Keratinocyte (primary cell): ENCODE measurements at regions not wholly inside any gene's neighbourhood (a gene's known extent, or its start where the extent isn't known, plus 50 kb on each side); places are given as distances from the start of the nearest gene placed in this dataset.

Experiments
- DNase-seq: peaks from one replicate; pipeline ENCODE4 v3.0.0-alpha.2; 2011; ENCODE audit warnings: low read depth, missing footprints, low spot score
- FAIRE-seq: peaks from 2 replicates; lab custom pipeline; 2011; peaks lifted over from hg19 to GRCh38; lab: Jason Lieb, UNC
- H2AFZ ChIP-seq: 2 replicates; pipeline ENCODE4 v1.6.0; 2012; ENCODE audit warnings: low read length, control low read depth, inconsistent platforms; ENCODE audit not compliant: control insufficient read depth
- H3K27ac ChIP-seq: 2 replicates; pipeline ENCODE4 v1.5.1; 2011; ENCODE audit warnings: low read length; ENCODE audit not compliant: control insufficient read depth, insufficient read depth
- H3K27me3 ChIP-seq: 3 replicates; pipeline ENCODE4 v1.6.0; 2011; ENCODE audit warnings: low read length; ENCODE audit not compliant: control insufficient read depth, insufficient read depth; ENCODE audit errors: extremely low read depth
- H3K36me3 ChIP-seq, 2 experiments: 2 replicates in 1 of 2; 3 replicates in 1 of 2; pipeline ENCODE4 v1.5.1; 2011; ENCODE audit warnings: low read length in 2 of 2, mild to moderate bottlenecking in 1 of 2; ENCODE audit not compliant: control insufficient read depth in 2 of 2, insufficient read depth in 2 of 2; ENCODE audit errors: extremely low read depth in 1 of 2
- H3K4me1 ChIP-seq: 3 replicates; pipeline ENCODE4 v1.5.1; 2011; ENCODE audit warnings: low read length; ENCODE audit not compliant: control insufficient read depth, insufficient read depth; ENCODE audit errors: extremely low read depth
- H3K4me2 ChIP-seq: 3 replicates; pipeline ENCODE4 v1.6.0; 2011; ENCODE audit warnings: low read depth, low read length; ENCODE audit not compliant: control insufficient read depth, insufficient read depth; ENCODE audit errors: extremely low read depth
- H3K4me3 ChIP-seq, 3 experiments: fragments of 200-600 bp in 1 of 3; sonication (generic) in 1 of 3; 2 replicates in 2 of 3; 3 replicates in 1 of 3; pipeline ENCODE4 v1.5.1; 2011 to 2016; ENCODE audit warnings: low read length in 3 of 3, mild to moderate bottlenecking in 3 of 3, control low read depth in 2 of 3, inconsistent platforms in 1 of 3, low read depth in 1 of 3, mixed read lengths in 1 of 3, mixed run types in 1 of 3, moderate library complexity in 1 of 3; ENCODE audit not compliant: control insufficient read depth in 2 of 3, insufficient read depth in 2 of 3; ENCODE audit errors: extremely low read depth in 1 of 3
- H3K79me2 ChIP-seq: 2 replicates; pipeline ENCODE4 v1.6.0; 2012; ENCODE audit warnings: low read length; ENCODE audit not compliant: control insufficient read depth, insufficient read depth
- H3K9ac ChIP-seq: 3 replicates; pipeline ENCODE4 v1.6.0; 2011; ENCODE audit warnings: low read length; ENCODE audit not compliant: control insufficient read depth, insufficient read depth; ENCODE audit errors: extremely low read depth
- H3K9me1 ChIP-seq: 3 replicates; pipeline ENCODE4 v1.6.0; 2011; ENCODE audit warnings: low read length; ENCODE audit not compliant: control insufficient read depth, insufficient read depth; ENCODE audit errors: extremely low read depth
- H3K9me3 ChIP-seq: 2 replicates; pipeline ENCODE4 v1.5.1; 2012; ENCODE audit warnings: low read depth, low read length; ENCODE audit not compliant: control insufficient read depth
- H4K20me1 ChIP-seq: 3 replicates; pipeline ENCODE4 v1.6.0; 2011; ENCODE audit warnings: low read length; ENCODE audit not compliant: control insufficient read depth, insufficient read depth; ENCODE audit errors: extremely low read depth
- EZH2 ChIP-seq: IDR thresholded peaks from one replicate; pipeline ENCODE4 v1.6.1; 2012; ENCODE audit warnings: inconsistent platforms, mild to moderate bottlenecking, low read length, moderate library complexity
- dilution Hi-C: fragments of 300-500 bp; cut with MboI; formaldehyde crosslinking; loops from one replicate; pipeline ENCODE4 v1.7.0; 2020; ENCODE audit warnings: low sequenced_read_pairs; ENCODE audit not compliant: extremely low pct_ligation_motif_present
- small RNA-seq, 3 experiments: library from RNA; depleted of rRNA; stranded (forward); fragments of <200 nt; gene quantifications; one replicate each; pipeline ENCODE3, GENCODE V24; 2012; ENCODE audit warnings: low read depth in 3 of 3, low replicate concordance in 1 of 3; ENCODE audit not compliant: insufficient read length in 3 of 3
- TF ChIP-seq, protein P1 (sequence below), 3 experiments: IDR thresholded peaks in 1 of 3; conservative IDR thresholded peaks in 1 of 3; optimal IDR thresholded peaks in 1 of 3; 2 replicates in 2 of 3; 3 replicates in 1 of 3; pipeline versions ENCODE3 to v1.5.1; 2011; ENCODE audit warnings: low read length in 3 of 3, mild to moderate bottlenecking in 3 of 3, moderate library complexity in 2 of 3, control low read depth in 1 of 3, inconsistent platforms in 1 of 3; ENCODE audit not compliant: insufficient read depth in 2 of 3; ENCODE audit errors: extremely low read depth in 1 of 3

DNA sequence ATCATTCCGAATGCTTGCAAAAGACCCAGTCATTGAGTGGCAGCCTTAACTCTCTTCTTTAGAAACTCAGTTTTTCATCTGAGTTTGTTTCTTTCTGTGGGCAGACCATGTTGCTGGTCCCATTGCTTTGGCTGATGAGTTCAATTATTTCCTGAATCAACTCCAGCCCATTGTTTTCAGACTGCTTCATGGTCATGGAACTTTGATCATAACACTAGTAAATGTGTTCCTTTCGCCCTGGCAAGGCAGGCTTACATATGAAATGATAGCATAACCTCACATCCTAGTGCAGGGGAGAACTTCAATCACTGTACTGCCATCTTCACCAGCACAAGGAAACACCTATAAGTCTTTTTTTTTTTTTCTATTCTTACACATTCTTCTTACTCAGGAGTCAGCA, 50.0 kb upstream of the DUSP10 start:
- FAIRE-seq (no peak), DNase-seq (no peak)
- Histone ChIP-seq H3K9me1 (no peaks in the 10 kb centered on the region), H3K36me3 (no peaks in the 10 kb centered on the region), H3K27ac (no peak overlapping the region), H3K9me3 (no peaks in the 10 kb centered on the region), H3K79me2 (no peaks in the 10 kb centered on the region), H3K4me1 (no peaks in the 10 kb centered on the region), H4K20me1 (no peaks in the 10 kb centered on the region), H3K27me3 (no peaks in the 10 kb centered on the region), H3K4me2 (no peak overlapping the region), H3K4me3 (no peak overlapping the region), H3K9ac (no peak overlapping the region), H2AFZ (no peak overlapping the region)
- dilution Hi-C loops: no loop called here
- TF ChIP-seq EZH2: no peak
- TF ChIP-seq, protein P1, sequence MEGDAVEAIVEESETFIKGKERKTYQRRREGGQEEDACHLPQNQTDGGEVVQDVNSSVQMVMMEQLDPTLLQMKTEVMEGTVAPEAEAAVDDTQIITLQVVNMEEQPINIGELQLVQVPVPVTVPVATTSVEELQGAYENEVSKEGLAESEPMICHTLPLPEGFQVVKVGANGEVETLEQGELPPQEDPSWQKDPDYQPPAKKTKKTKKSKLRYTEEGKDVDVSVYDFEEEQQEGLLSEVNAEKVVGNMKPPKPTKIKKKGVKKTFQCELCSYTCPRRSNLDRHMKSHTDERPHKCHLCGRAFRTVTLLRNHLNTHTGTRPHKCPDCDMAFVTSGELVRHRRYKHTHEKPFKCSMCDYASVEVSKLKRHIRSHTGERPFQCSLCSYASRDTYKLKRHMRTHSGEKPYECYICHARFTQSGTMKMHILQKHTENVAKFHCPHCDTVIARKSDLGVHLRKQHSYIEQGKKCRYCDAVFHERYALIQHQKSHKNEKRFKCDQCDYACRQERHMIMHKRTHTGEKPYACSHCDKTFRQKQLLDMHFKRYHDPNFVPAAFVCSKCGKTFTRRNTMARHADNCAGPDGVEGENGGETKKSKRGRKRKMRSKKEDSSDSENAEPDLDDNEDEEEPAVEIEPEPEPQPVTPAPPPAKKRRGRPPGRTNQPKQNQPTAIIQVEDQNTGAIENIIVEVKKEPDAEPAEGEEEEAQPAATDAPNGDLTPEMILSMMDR (optimal IDR thresholded peaks at IDR 0.05 in 1 of 3, IDR thresholded peaks at IDR 0.05 in 1 of 3, conservative IDR thresholded peaks at IDR 0.05 in 1 of 3; ENCODE audit: extremely low read depth in 1 of 3, insufficient read depth in 2 of 3, low read length in 3 of 3): no peak

Small RNA genes in the stretch of these regions (small RNA-seq; reads per million reads assigned to genes)
- 0 reads per million in 3 experiments for gene RNU6-403P
